Fibroblast of peridontal ligament (primary cell): ENCODE measurements at regions not wholly inside any gene's neighbourhood (a gene's known extent, or its start where the extent isn't known, plus 50 kb on each side); places are given as distances from the start of the nearest gene placed in this dataset.

ENCODE experiments used
- DNase-seq: peaks from one replicate; pipeline ENCODE4 v3.0.0-alpha.2; 2010; ENCODE audit errors: extremely low read depth

GRCh38 chr16:65453646-65454045 lies 331.8 kb upstream of the CDH11 start:
- no peak for DNase-seq

GRCh38 chr16:65449526-65449925 lies 327.7 kb upstream of the CDH11 start:
- DNase-seq: no peak

DNA sequence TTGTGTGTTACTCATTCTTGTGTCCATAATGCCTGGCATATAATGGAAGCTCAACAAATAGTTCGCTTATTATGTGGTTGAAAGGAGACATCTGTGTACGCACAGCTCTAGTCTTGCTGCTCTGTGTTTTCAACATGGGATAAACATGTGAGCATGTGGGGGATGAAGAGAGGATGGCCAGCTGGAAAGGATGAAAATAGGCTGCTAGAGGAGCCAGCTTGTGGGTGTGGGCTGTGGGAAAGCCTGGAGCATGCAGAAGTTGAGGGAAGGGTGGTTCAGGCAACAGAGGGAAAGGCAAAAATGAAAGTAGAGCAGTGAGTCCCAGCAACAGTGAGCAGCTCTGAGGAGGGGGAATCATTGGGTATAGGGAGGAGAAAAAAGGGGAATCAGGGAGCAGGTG lies 324.6 kb upstream of the CDH11 start:
- DNase-seq: no peak

DNA sequence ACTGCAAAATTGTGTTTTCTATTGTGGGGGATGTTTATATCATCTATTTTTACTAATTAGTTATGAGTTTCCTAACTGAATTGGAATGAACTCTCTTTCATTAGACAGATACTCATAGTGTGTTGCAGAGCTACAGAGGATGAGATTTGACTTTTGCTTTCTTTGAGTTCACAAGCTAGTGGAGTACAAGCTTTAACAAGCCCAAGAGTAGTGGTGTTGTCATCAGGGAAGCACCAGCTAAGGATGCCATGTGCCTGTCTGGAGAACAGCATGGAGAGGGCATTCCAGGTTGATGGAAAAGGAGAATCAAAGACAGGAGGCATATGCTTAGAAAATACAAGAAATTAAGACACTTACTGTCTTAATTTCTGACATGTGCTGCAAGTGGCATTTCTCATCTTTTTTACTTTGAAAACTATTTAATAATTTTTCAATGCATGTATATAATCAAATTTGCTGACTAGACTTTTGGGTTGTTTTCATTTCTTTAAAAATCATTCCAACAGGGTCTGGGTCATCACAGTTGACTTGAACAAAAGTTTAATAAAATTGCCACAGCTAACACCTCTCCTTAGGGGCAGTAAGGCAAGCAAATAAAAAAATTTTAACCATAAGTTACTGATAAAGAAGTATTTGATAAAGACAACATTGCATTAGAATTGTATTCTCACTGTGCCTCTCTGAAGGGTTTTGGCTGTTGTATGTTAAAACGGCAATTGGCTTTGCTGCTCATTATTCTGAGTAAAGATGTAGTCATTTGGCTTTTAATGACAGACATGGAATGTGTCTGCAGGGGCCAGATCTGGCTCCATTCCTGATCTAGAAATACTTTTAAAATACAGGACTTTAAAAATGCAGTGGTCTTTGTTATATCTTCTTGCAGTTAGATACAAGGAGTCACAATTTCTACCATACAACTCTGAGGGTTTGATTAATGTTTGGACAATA lies 323.7 kb upstream of the CDH11 start:
- no peak for DNase-seq

DNA sequence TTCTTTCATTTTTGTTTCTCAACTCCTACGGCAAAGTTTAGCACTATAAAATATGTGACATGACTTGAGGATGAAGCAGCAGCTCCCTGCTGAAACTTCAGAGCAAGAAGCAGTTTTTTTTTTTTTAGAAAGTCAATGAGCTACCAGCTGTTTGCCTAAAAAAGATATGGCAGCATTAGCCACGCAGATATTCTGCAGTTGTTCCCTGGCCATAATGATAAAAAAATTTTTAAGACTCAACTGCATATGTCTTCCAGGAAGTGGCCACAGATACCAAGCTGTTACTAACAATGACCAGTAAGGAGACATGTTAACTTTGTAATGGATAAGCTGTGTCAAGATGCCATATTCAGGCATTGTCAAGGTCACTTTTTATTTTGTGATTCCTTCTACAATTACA lies 319.6 kb upstream of the CDH11 start:
- no peak for DNase-seq

DNA sequence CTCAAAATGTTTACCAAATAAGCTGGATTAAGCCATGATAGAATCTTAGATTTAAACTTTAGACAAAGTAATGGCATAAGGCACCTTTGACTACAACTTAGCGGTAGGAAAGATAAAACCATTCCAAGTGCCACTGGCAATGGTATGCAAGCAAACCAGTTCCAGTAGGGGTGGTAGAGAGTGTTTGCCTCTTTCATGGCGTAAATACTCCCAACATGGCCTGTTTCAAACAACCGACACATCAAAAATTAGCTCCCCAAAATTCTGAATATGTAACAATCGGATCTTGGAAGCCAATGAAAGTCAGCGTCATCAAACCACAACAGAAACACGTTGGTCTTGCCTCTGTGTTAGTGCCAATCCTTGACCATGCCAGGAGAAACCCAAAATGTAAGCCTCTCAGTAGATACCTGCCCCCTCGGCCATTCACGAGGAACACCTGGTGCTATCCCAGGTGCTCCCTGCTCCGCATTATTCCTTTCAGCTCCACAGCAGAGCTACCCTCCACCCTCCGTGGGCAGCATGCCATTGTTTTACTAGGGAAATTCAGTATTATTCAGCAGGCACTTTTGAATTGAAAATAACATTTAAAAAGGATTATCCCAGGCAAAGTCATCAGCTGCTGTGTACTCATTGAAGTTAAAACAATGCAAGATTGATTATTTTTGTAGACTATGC lies 307.8 kb upstream of the CDH11 start:
- no peak for DNase-seq

DNA sequence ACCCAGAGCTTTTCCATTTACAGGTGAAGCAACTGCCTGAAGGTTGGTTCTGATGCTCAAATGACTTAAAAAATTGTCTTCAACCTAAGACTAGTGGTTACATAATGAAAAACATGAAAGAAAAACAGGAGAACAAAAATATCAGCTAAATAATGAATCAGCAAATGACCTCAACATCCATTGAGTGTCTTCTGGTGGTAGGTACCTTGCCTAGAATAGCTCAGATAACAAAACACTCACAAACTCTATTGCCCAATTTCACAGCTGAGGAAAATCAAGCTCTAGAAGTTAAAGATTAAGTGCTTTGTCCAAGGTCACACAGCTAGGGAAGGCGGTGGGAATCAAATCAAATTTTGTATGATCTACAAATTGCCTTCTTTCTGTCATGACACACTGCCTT lies 304.6 kb upstream of the CDH11 start:
- no peak for DNase-seq

DNA sequence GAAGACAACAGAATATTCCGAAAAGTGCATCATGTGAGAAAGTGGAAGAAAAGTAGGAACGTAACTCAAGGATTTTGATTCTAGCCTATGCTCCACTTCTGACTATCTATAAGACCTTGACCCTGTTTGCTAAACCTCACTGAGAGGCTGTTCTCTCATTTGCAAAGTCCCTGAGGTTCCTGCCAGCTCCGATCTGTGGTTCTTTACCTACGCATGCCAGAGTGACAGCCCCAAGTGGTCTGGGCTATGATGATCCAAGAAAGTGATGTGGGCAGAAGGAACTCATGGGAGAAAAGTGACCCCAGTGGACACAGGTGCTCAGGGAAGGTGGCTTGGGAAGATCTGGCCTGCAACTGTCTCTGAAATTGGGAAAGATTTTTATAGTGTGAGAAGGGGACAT lies 301.1 kb upstream of the CDH11 start:
- no peak for DNase-seq

DNA sequence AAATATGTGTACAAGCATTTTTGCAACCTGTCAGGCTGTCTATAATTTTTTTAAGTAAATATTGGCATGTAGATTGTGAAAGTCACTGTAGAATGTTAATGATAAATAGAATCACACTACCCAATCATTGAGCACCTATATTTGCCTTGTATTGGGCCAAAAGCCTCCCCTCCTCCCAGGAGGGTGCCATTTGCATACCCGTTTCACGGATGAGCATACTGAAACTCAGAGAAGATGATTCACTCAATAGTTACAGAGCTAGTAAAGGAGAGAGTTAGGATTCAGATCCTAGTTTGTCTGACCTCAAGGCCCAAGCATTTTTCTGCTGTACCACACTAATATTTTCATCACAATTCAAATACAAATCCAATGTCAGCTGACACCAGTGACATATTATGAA lies 299.7 kb upstream of the CDH11 start:
- no peak for DNase-seq

DNA sequence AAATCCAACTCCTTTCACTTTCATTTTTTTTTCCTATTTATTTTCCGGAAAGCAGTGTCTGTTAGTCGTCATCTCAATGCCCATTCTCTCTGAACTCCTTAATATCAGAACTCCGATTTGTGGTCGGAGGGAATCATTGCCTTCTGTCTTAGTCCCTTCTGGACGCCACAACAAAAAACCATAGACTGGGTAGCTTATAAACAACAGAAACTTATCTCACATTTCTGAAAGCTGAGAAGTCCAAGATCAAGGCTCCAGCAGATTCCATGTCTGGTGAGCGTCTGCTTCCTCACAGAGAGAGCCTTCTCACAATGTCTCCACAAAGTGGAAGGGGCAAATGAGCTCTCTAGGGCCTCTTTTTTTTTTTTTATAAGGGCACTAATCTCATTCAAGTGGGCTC lies 296.6 kb upstream of the CDH11 start:
- DNase-seq: no peak

DNA sequence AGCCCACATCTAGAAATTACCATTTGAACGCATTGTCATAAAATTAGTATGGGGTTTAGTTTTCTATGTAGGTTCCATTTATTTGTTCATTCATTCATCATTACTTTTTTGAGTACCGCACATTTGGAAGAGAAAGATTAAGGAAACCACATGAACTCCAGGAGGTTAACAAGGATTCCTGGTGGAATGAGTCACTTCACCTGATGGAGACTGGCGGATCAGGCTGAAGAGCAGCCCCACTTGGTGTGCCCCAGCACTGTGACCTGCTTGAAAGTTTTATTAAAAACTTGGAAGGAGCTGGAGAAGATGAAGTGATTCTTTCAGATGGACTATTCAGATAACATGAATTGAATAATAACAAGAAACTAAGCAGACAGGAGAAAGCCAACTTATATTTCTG lies 293.6 kb upstream of the CDH11 start:
- no peak for DNase-seq

- DNase-seq: peak; percentile 95
Observed at GRCh38 chr16:65414284-65414984, 292.6 kb upstream of the CDH11 start.

GRCh38 chr16:65413861-65414260 lies 292.0 kb upstream of the CDH11 start:
- peak; percentile 50 for DNase-seq

- peak; percentile 58 for DNase-seq
Observed at GRCh38 chr16:65410801-65411200, 288.9 kb upstream of the CDH11 start.

DNA sequence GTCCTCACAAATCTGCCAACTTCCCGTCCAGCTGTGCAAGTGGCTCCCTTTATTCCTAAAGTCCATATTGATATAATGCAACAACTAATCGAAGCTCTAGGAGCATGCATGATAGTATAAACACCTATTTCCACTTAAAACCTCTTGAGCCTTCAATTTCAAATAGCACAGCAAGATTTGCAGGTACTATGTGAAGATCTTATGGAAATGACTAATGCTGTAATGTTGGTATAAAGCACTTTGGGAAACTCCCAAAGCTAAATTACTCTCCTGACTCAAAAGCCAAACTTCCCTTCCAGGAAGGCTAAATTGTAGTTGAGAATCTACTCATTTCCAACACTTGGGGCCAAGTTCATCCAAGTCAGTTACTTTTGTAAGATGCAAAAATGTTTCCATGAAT lies 287.6 kb upstream of the CDH11 start:
- peak; percentile 55 for DNase-seq

DNA sequence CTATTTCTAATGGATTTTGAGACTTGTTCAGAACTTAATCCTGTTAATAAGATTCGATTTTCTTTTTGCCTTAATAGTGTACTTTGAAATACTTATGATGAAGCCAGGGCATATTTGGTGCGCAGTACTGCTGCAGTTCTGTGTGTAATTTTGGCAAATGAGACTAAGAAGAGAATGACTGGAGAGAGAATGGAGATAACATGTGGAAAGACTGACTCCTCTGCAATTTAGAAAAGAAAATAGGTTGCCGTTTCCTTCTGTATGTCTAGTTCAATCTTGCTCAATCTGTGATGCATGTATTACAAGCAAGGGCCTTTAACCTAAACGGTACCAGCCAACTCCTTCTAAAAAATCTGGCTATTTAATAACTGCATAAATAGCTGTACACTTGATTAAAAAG lies 285.1 kb upstream of the CDH11 start:
- peak; percentile 18 for DNase-seq

DNA sequence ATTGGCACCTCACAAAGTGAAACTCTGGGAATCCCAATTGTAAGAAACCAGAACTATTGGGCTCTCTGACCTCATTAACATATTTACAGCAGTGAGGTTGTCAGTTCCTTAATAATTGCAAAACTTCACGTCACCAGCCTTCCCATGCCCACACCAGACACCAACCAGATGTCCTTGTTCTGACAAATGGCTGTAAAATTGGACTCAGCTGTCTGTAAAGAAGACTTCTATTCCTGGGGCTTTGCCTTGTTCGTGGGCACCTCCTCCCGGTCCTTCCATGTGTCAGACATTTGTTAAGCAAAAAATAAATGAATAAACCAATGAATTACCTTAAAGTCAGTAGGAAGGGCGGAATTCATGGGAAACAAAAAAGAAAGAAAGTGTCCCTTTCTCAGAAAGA lies 284.3 kb upstream of the CDH11 start:
- no peak for DNase-seq

- peak; percentile 18 for DNase-seq
Observed at GRCh38 chr16:65394281-65394680, 272.4 kb upstream of the CDH11 start.

DNA sequence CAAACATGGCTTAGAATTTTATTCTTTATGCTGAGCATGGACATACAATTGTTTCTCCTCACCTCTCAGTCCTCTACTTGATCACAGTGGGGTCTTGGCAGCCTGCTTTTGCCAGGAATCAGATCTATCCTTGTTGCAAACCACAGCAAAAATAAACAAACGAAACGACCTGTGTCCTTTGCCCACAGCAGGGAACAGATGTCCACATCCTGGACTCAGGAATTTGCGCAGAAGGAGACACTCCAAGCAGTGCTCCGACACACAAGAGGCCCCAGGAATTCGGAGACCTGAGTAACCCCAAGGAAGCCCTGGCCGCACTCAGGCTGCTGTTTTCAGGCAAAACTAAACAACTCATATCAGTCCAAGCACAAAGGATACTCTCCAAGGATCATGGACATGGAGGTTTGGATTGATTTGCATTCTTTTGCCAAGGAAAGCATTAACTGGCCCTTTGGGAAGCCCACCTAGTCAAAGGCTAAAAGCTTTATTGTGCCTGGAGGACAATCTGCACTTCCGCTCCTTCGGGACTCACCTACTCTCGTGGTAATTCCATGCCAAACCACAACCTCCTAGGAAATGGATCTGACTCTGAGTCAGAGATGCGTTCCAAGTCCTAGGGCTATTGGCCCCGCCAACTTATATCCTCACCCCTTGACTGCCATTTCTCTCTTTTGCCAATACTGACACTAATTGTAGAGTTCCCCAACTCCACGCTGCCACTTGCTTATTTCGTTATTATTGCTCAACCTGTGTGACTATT lies 271.1 kb upstream of the CDH11 start:
- DNase-seq: no peak

DNA sequence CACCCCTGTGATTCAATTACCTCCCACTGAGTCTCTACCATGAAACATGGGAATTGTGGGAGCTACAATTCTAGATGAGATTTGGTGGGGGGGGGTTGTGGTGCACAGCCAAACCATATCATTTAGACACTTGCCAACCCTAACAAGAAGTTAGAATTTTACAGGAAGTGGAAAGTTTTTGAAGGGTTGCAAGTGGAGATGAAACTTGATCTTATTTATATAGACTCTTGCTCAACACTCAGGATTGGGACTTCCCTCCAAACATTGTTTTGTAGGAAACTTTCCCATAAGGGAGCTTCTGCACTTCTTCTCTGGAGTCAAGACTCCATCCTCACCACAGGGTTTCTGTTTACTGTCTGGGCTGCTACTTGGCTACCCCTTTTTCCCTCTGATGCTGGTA lies 266.7 kb upstream of the CDH11 start:
- peak; percentile 87 for DNase-seq

- peak; percentile 24 for DNase-seq
Observed at GRCh38 chr16:65386672-65387071, 264.8 kb upstream of the CDH11 start.

DNA sequence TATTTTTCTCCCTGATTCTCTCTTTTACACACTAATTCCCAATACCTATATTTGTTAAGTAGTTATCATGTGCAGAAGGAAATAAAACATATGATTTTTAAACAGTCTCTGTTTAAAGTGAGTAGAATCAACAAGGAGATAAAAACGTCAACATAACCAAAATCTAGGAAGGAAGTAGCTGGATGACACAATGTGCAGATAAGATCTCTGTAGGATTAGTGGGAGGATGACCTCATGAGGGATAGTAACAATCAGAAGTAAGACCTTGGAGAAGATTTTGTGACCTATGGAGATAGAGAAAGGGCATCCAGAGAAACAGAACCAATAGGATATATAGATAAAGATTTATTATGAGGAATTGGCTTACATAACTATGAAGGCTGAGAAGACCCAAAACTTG lies 262.6 kb upstream of the CDH11 start:
- no peak for DNase-seq
